ENCODE measurements at regions not wholly inside any gene's neighbourhood (a gene's known extent, or its start where the extent isn't known, plus 50 kb on each side); places are given as distances from the start of the nearest gene placed in this dataset.

- no peaks in the 10 kb centered on the region for H3K36me3 ChIP-seq (replicated peaks in 1 of 2; ENCODE audit: control insufficient read depth in 1 of 2, insufficient read depth in 2 of 2, low read length in 1 of 2)
- H4K20me1 ChIP-seq (ENCODE audit: insufficient read depth): no peaks in the 10 kb centered on the region
- peak overlapping the region; percentile 94 for H2AFZ ChIP-seq (ENCODE audit: low read depth)
- no peaks in the 10 kb centered on the region for H3K79me2 ChIP-seq (ENCODE audit: insufficient read depth)
- H3K9ac ChIP-seq: peak overlapping the region; percentile 67
- H3K27me3 ChIP-seq (ENCODE audit: insufficient read depth): no peaks in the 10 kb centered on the region
- H3K9me3 ChIP-seq: no peaks in the 10 kb centered on the region
- ChIA-PET POLR2A (no interaction called here), CTCF (interaction anchor here (1.0 to 1.9 kb wide), 5 partner anchors 9 to 43 kb away, joined by 3 to 10 read pairs (median 4); no protein-coding TSS in a partner anchor)
- peak; percentile 67 for DNase-seq
- peak overlapping the region; percentile 53 to 60 for H3K4me3 ChIP-seq (ENCODE audit: low read depth in 2 of 2, low read length in 1 of 2)
- H3K4me1 ChIP-seq (ENCODE audit: control insufficient read depth in 1 of 2, insufficient read depth in 2 of 2, low read depth in 1 of 2, low read length in 1 of 2): no peaks in the 10 kb centered on the region; a peak in 1 of 4 replicates
- H3K9me2 ChIP-seq: no peaks in the 10 kb centered on the region
- H3F3A ChIP-seq (replicated peaks; ENCODE audit: insufficient read depth): no peaks in the 10 kb centered on the region
- H3K27ac ChIP-seq (ENCODE audit: low read depth in 2 of 2, low read length in 1 of 2): peak overlapping the region; percentile 66 to 81
- WGBS (ENCODE audit: low lambda C conversion rate): 45% methylated on average over 20 of the region's 22 CpGs
- peak overlapping the region; percentile 51 for H3K4me2 ChIP-seq
- TF ChIP-seq FOSL2 (IDR thresholded peaks at IDR 0.05; ENCODE audit: borderline replicate concordance, low read depth): no peak
- TF ChIP-seq JUND (IDR thresholded peaks at IDR 0.05): no peak
- TF ChIP-seq POLR2AphosphoS5 (IDR thresholded peaks at IDR 0.05; ENCODE audit: low read depth, low read length): no peak
- no peak for TF ChIP-seq IRF3 (IDR thresholded peaks at IDR 0.05; ENCODE audit: low read depth, low read length)
- TF ChIP-seq, protein P1, sequence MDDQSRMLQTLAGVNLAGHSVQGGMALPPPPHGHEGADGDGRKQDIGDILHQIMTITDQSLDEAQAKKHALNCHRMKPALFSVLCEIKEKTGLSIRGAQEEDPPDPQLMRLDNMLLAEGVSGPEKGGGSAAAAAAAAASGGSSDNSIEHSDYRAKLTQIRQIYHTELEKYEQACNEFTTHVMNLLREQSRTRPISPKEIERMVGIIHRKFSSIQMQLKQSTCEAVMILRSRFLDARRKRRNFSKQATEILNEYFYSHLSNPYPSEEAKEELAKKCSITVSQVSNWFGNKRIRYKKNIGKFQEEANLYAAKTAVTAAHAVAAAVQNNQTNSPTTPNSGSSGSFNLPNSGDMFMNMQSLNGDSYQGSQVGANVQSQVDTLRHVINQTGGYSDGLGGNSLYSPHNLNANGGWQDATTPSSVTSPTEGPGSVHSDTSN (IDR thresholded peaks at IDR 0.05): no peak
- no peak for TF ChIP-seq TEAD4 (IDR thresholded peaks at IDR 0.05; ENCODE audit: borderline replicate concordance, insufficient read depth)
- TF ChIP-seq MXI1 (IDR thresholded peaks at IDR 0.05; ENCODE audit: low read depth, low read length): no peak
- peak; percentile 35 for TF ChIP-seq SMC3 (IDR thresholded peaks at IDR 0.05; ENCODE audit: low read depth, low read length)
- no peak for TF ChIP-seq TCF12 (IDR thresholded peaks at IDR 0.05)
- TF ChIP-seq NRF1 (IDR thresholded peaks at IDR 0.05; ENCODE audit: low read depth, low read length): no peak
- TF ChIP-seq NFIC (IDR thresholded peaks at IDR 0.05; ENCODE audit: borderline replicate concordance): 0 out of 2 replicates have a peak, but pooled peaks have one; percentile 24
- no peak for TF ChIP-seq CHD2 (IDR thresholded peaks at IDR 0.05; ENCODE audit: low read length, partially characterized antibody)
- TF ChIP-seq ELF1 (IDR thresholded peaks at IDR 0.05): no peak
- TF ChIP-seq EP300 (IDR thresholded peaks at IDR 0.05; ENCODE audit: borderline replicate concordance in 1 of 2, low read depth in 1 of 2, low read length in 1 of 2): no peak
- 0 out of 2 replicates have a peak, but pooled peaks have one; percentile 24 for TF ChIP-seq FOXJ3 (CRISPR knock-in tag; IDR thresholded peaks at IDR 0.05)
- TF ChIP-seq REST (IDR thresholded peaks at IDR 0.05; ENCODE audit: low read depth, low read length): no peak
- no peak for TF ChIP-seq RXRA (IDR thresholded peaks at IDR 0.05; ENCODE audit: borderline replicate concordance, low read depth)
- no peak for TF ChIP-seq EZH2phosphoT487 (IDR thresholded peaks at IDR 0.05; ENCODE audit: borderline replicate concordance, low read depth)
- TF ChIP-seq GATA2 (CRISPR knock-in tag; IDR thresholded peaks at IDR 0.05): no peak
- no peak for TF ChIP-seq RCOR1 (IDR thresholded peaks at IDR 0.05; ENCODE audit: low read length)
- peak; percentile 84 for TF ChIP-seq YY1 (IDR thresholded peaks at IDR 0.05; ENCODE audit: low read depth)
- TF ChIP-seq RFX5 (IDR thresholded peaks at IDR 0.05; ENCODE audit: low read length): no peak
- no peak for TF ChIP-seq USF1 (IDR thresholded peaks at IDR 0.05; ENCODE audit: borderline replicate concordance, low read depth)
- TF ChIP-seq, protein P2, sequence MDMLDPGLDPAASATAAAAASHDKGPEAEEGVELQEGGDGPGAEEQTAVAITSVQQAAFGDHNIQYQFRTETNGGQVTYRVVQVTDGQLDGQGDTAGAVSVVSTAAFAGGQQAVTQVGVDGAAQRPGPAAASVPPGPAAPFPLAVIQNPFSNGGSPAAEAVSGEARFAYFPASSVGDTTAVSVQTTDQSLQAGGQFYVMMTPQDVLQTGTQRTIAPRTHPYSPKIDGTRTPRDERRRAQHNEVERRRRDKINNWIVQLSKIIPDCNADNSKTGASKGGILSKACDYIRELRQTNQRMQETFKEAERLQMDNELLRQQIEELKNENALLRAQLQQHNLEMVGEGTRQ (IDR thresholded peaks at IDR 0.05; ENCODE audit: borderline replicate concordance, low read depth, low read length): no peak
- TF ChIP-seq ZBTB33 (IDR thresholded peaks at IDR 0.05; ENCODE audit: borderline replicate concordance, low read depth): peak; percentile 76; the same call in 1 of the 2 replicates
Measured at GRCh38 chrX:131821945-131822622, 201.0 kb upstream of the STK26 start.

All from SK-N-SH (cell line).